ENCODE measurements at regions not wholly inside any gene's neighbourhood (a gene's known extent, or its start where the extent isn't known, plus 50 kb on each side); places are given as distances from the start of the nearest gene placed in this dataset.
"Not testable (repeated sequence)": the region's sequence is repeated elsewhere in the genome, so short reads cannot be mapped to it uniquely, and the experiment has no call there.

DNA sequence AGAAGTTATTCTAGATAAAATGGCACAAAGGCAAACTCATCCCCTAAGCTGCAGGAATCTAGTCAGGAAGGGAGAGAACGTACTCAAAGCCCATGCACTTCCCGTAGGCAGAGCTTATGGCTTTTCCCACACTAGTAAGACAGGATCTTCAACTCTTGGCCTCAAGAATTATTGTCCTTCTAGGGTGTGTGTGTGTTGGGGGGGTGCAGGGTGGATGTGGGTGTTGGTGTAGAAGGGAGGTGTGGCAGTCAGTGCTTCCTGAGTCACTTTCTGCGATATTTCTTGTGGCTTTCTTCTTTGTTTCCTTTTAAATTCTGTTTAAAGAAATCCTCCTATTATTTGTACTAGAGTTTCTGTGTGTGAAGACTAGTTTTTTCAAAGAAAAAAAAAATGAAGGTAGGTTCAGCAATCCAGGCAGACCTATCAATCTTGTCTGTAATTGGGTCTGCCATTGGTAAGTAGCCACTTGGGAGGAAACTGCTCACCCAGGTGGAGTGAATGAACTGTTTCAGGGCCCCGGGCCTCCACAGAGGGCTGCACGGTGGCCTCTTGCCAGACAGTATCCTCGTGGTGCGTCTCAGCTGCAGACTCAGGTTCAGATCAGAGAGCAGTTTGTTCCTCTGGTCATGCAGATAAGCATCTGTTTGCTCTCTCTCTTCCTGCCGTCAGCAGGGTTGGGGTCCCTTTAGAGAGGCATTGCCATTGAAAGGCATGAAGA is 131.9 kb downstream of the NPR3 start:
- DNase-seq (ENCODE audit: low read depth in 4 of 4, low spot score in 3 of 4) = no peak

- no peak for DNase-seq (ENCODE audit: low read depth in 4 of 4, low spot score in 3 of 4)
Measured at GRCh38 chr5:32843531-32843895, 132.4 kb downstream of the NPR3 start.

GRCh38 chr5:32845171-32845570 is 134.1 kb downstream of the NPR3 start:
- no peak for DNase-seq (ENCODE audit: low read depth in 4 of 4, low spot score in 3 of 4)

DNA sequence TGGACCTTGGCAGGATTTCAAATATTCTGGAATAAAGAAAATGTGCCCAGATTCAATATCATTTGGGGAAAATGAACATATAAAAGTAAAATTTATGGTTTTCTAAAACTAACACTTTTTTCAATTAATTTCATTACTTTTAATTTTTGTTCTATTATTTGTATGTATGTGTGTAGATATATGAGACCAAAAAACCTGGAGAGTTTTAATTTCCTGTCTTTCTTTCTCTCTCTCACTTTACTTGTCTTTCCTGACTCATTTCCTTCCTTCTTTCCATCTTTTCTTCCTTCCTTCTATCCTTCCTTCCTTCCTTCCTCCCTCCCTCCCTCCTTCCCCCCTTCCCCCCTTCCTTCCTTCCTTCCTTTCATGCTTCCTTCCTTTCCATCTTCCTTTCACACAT is 137.0 kb downstream of the NPR3 start:
- no peak for DNase-seq (ENCODE audit: low read depth in 4 of 4, low spot score in 3 of 4)

- DNase-seq (ENCODE audit: low read depth in 4 of 4, low spot score in 3 of 4) = no peak
Measured at GRCh38 chr5:32848681-32849080, 137.6 kb downstream of the NPR3 start.

DNA sequence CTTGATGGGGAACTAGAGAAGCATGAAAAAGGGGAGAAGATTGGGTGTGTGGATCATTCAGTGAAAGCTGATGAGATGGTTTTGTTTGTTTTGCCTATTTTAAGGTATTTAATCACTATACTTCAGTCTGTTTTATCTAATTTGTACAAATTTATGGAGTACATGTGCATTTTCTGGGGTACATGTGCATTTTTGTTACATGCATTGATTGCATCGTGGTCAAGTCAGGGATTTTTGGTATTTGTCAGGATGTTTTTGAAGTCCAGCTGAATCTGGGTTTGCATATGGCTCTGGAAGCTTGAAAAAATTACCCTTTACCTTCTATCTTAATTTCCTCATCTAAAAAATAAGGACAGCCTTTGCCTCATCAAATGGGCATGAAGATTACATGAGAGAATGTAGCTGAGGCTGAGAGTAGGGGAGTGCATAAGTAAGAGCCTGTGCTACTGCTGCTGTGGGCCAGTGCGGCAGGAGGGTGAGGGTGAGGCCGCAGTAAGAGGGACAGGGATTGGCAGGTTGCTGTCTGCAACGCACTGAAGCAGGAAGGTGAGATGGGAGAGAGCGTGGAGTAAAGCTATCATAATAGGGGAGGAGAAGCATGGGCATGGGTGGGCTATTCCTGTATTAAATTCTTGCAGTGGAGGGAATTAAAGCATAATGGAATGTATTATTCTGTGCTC is 139.8 kb downstream of the NPR3 start:
- DNase-seq (ENCODE audit: low read depth in 4 of 4, low spot score in 3 of 4) = no peak

DNA sequence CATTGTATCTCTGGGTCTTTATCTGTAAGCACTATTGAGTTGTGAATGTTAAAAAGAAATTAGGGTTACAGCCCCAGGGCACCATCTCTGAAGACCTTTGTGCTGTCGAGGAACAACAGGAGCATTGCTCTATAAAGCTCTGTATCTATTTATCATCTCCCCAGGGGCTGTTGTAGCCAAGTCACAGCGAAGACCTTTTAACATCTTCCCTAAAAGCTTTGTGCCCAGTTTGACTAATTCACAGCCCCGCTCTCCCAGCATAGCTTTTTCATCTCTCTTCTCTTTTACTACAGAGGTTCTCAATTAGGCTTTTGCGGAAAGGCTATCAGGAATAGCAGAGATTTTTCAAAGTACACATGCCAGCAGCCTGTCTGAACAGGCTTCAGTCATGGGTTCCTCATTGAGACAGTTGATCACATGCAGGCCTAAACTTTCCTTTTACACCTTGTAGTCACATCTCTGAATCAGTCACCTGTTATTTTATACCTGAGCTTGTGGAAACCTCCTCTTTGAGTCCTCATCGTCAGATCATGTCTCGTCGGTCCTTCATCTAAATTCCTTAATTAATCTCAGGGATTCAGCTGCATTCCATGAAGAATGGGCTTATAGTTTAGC is 140.5 kb downstream of the NPR3 start:
- DNase-seq (ENCODE audit: low read depth in 4 of 4, low spot score in 3 of 4) = no peak

DNA sequence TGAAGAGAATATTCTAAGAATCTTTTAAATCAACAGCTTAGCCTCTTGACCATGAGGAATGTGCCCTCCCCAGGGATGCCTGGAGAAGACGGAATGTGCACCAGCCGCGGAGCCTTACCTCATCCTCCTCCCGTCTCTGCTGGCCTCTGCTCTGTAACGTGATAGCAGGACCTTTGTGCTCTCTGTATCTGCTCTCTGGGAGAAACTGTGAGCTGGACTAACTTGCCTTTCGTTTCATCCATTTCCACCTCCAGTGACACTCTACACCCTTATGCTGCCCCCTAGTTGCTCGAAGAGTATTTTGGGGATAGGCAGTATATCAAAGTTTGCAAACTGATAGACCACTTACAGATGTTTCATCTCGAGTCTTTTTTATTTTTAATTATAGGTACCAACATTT is 141.4 kb downstream of the NPR3 start:
- DNase-seq (ENCODE audit: low read depth in 4 of 4, low spot score in 3 of 4) = peak in 3 of 4 donors; percentile 24 to 44 (median 28)

- no peak for DNase-seq (ENCODE audit: low read depth in 4 of 4, low spot score in 3 of 4)
Measured at GRCh38 chr5:32852976-32853375, 141.9 kb downstream of the NPR3 start.

GRCh38 chr5:32854473-32854872 is 143.4 kb downstream of the NPR3 start:
- no peak for DNase-seq (ENCODE audit: low read depth in 4 of 4, low spot score in 3 of 4)

- DNase-seq (ENCODE audit: low read depth in 4 of 4, low spot score in 3 of 4) = no peak
Measured at GRCh38 chr5:32859211-32859641, 148.1 kb downstream of the NPR3 start.

DNA sequence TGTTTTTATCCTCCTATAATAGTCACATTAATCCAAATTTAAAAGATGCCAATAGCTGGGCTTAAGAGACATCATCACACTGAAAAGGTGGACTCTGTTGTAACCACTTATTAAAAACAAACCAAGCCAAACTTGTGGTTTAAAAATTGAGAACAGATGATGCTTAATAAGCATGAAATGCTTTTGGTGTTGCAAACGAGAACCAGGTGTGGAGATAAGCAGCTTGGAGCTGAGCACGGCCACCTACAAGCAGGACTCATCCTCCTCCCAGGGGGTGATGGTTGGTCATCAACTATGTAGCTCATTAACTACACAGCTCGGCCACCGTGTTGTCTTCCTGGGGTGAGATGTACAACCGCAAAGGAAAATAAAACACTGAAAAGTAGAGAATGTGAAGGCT is 154.4 kb downstream of the NPR3 start:
- DNase-seq (ENCODE audit: low read depth in 4 of 4, low spot score in 3 of 4) = no peak

- no peak for DNase-seq (ENCODE audit: low read depth in 4 of 4, low spot score in 3 of 4)
Measured at GRCh38 chr5:32866138-32866537, 155.0 kb downstream of the NPR3 start.

DNA sequence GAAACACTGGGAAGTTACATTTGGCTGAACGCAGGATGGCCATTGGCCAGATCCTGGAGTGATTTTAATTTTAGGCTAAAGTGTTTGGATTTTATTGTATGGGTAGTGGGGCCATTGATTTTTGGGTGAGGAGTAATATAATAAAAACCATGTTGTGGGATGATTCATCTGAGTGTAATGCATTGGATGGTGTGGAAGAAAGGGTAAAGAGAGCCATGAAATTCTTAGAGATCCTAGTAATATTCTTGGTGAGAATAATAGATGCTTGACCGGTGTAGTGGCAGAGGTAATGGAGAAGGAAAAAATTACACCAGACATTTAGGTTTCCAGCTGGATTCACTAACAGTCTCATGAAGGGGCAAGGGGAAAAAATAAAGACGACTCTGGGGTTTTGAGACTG is 158.1 kb downstream of the NPR3 start:
- no peak for DNase-seq (ENCODE audit: low read depth in 4 of 4, low spot score in 3 of 4)

GRCh38 chr5:32876791-32877190 is 165.7 kb downstream of the NPR3 start:
- DNase-seq (ENCODE audit: low read depth in 4 of 4, low spot score in 3 of 4) = no peak

DNA sequence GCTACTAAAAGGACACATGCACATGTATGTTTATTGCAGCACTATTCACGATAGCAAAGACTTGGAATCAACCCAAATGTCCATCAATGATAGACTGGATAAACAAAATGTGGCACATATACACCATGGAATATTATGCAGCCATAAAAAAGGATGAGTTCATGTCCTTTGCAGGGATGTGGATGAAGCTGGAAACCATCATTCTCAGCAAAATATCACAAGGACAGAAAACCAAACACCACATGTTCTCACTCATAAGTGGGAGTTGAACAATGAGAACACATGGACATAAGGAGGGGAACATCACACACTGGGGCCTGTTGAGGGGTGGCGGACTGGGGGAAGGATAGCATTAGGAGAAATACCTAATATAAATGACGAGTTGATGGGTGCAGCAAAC is 168.2 kb downstream of the NPR3 start:
- not testable (repeated sequence) for DNase-seq (ENCODE audit: low read depth in 4 of 4, low spot score in 3 of 4)

- no peak for DNase-seq (ENCODE audit: low read depth in 4 of 4, low spot score in 3 of 4)
Measured at GRCh38 chr5:32880796-32881195, 169.7 kb downstream of the NPR3 start.

DNA sequence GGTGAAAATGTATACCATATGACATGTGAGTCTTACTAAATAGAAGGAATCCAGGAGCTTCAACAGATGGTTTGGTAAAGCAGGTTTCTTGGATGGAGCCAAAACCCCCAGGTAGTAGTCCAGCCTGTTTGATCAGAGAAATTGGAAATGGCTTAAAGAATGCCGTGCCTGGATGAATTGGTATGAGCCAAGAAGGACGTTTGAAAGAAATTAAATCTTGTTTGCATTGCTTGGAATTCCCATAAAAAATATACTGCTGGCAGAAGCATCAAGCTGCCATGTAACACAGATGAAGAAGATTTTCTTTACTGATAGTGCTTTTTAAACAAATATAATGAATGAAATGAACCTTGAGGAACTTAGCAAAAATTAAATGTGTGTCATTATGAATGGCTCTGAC is 176.3 kb downstream of the NPR3 start:
- no peak for DNase-seq (ENCODE audit: low read depth in 4 of 4, low spot score in 3 of 4)

DNA sequence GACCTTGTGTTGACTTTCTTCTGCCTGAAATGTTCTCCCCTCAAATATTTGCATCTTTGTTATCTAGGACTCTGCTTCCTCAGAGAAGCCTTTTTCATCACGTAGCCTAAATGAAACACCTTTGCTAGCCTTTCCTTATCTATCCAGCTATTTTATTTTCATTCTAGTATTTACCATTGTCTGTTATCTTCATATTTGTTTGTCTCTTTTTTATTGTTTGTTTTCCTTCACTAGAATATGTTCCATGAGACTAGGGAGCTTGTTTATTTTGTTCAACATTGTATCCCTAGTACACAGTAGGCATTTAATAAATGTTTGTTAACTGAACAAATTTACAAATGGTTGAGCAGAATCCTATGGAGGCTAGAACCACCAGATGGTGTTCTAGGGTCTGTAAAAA is 178.0 kb downstream of the NPR3 start:
- no peak for DNase-seq (ENCODE audit: low read depth in 4 of 4, low spot score in 3 of 4)

GRCh38 chr5:32903613-32904012 is 192.5 kb downstream of the NPR3 start:
- DNase-seq (ENCODE audit: low read depth in 4 of 4, low spot score in 3 of 4) = no peak

DNA sequence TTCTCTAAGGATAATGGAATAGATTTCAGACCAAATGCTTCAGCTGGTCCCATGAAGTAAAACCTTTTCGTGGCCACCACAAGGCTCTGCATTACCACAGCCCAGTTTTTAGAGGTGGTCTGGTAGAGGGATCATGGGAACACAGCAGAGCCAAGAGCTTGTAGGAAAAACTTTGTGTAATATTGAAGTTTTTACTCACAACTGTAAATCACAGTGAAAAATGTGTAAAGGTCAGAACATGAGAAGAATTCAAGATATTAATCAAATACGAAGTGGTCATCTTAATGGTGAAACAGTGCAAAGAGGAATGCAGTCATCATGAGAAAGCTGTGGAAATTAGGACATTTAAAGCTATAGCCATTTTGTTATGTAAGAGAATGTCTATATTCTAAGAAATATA is 197.5 kb downstream of the NPR3 start:
- DNase-seq (ENCODE audit: low read depth in 4 of 4, low spot score in 3 of 4) = peak in 1 of 4 donors; percentile 8

DNA sequence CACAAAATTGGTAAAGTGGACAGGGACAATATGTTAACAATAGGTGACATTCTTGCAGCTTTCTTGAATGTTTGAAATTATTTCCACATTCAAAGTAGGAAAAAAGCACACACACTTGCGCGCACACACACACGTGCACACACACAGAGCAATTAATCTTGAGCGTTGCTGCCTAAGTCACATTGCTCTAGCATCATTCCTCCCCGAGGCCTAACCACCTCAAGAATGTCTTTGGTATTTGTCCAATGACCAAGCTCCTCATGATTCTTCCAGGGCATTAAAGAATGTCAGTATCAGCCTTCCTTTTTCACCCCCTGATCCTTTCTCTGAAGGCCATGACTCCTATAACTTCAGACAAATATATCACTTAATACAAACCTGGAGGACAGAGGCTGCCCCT is 198.1 kb downstream of the NPR3 start:
- peak in 1 of 4 donors; percentile 2 for DNase-seq (ENCODE audit: low read depth in 4 of 4, low spot score in 3 of 4)
